ENCODE measurements at regions not wholly inside any gene's neighbourhood (a gene's known extent, or its start where the extent isn't known, plus 50 kb on each side); places are given as distances from the start of the nearest gene placed in this dataset.

DNA sequence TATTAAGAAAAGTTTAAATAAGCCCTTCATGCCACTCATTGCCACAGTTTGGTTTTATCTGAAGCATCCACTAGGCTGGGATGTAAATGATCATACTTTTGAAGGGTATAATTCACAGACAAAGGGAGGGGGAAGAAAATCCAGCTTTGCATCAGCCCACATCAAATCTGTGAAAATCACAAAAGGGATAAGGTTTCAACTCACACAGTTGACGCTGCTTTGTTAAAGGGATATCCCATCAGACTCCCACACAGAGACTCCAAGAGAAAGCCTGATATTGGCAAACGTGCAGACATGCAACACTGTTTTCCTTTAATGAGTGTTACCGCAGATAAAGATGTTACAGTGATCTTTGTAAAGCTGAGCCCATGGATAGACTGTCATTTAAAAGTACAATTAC lies 602.9 kb downstream of the TLE1 start:
- TF ChIP-seq POLR2A (IDR thresholded peaks at IDR 0.05) (no peak), POLR2AphosphoS5 (IDR thresholded peaks at IDR 0.05) (no peak)

Data from upper lobe of left lung (tissue), 4 donors.